HG03280 (cell line): ENCODE measurements at regions not wholly inside any gene's neighbourhood (a gene's known extent, or its start where the extent isn't known, plus 50 kb on each side); places are given as distances from the start of the nearest gene placed in this dataset.
"Not testable (repeated sequence)": the region's sequence is repeated elsewhere in the genome, so short reads cannot be mapped to it uniquely, and the experiment has no call there.

Source experiments
- ATAC-seq: cut with Tn5 transposase; IDR thresholded peaks from one replicate; pipeline ENCODE4 v1.9.1; 2021; ENCODE audit warnings: mild to moderate bottlenecking, moderate library complexity; ENCODE audit not compliant: unreplicated experiment

GRCh38 chr14:51443195-51444018 lies 203.4 kb downstream of the TMX1 start:
- no peak for ATAC-seq

GRCh38 chr14:51444353-51445000 lies 204.4 kb downstream of the TMX1 start:
- ATAC-seq = no peak

- no peak for ATAC-seq
Observed at GRCh38 chr14:51445001-51445390, 204.9 kb downstream of the TMX1 start.

- no peak for ATAC-seq
Observed at GRCh38 chr14:51446771-51447170, 204.9 kb upstream of the FRMD6 start.

GRCh38 chr14:51447411-51447810 lies 204.3 kb upstream of the FRMD6 start:
- ATAC-seq = no peak

GRCh38 chr14:51448831-51449670 lies 202.7 kb upstream of the FRMD6 start:
- ATAC-seq = no peak

- ATAC-seq = no peak
Observed at GRCh38 chr14:51449681-51450080, 202.0 kb upstream of the FRMD6 start.

GRCh38 chr14:51451561-51451960 lies 200.1 kb upstream of the FRMD6 start:
- ATAC-seq = no peak

- no peak for ATAC-seq
Observed at GRCh38 chr14:51453869-51454268, 197.8 kb upstream of the FRMD6 start.

GRCh38 chr14:51454351-51454750 lies 197.4 kb upstream of the FRMD6 start:
- ATAC-seq = no peak

- ATAC-seq = no peak
Observed at GRCh38 chr14:51455041-51455835, 196.5 kb upstream of the FRMD6 start.

- ATAC-seq = no peak
Observed at GRCh38 chr14:51457843-51458562, 193.7 kb upstream of the FRMD6 start.

- ATAC-seq = no peak
Observed at GRCh38 chr14:51458563-51458955, 193.2 kb upstream of the FRMD6 start.

- no peak for ATAC-seq
Observed at GRCh38 chr14:51460011-51460410, 191.7 kb upstream of the FRMD6 start.

- no peak for ATAC-seq
Observed at GRCh38 chr14:51462182-51462581, 189.5 kb upstream of the FRMD6 start.

GRCh38 chr14:51462706-51463105 lies 189.0 kb upstream of the FRMD6 start:
- ATAC-seq = no peak

- ATAC-seq = no peak
Observed at GRCh38 chr14:51463461-51463860, 188.2 kb upstream of the FRMD6 start.

- ATAC-seq = no peak
Observed at GRCh38 chr14:51464411-51464810, 187.3 kb upstream of the FRMD6 start.

GRCh38 chr14:51465486-51465885 lies 186.2 kb upstream of the FRMD6 start:
- ATAC-seq = no peak

GRCh38 chr14:51467392-51467791 lies 184.3 kb upstream of the FRMD6 start:
- not testable (repeated sequence) for ATAC-seq
